ENCODE measurements at regions not wholly inside any gene's neighbourhood (a gene's known extent, or its start where the extent isn't known, plus 50 kb on each side); places are given as distances from the start of the nearest gene placed in this dataset.

DNA sequence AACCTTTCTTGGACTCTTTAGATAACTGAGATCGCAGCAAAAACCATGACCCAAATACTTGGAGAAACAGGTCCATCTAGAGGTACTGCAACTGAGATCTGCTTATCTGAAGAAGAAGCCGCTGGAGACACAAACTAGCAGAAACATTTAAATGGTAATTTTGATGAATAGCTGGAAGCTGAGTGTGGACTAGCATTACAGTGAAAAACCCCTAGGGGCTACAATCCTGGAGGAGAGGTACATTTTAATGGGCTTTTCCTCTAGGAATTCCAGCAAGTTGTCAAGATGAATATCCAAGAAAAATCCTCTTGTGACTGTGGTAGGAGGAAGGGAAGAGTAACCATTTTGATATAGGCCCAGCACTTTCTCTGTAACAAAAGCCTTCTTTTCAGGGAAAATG lies 592.5 kb upstream of the GRIA3 start:
- TF ChIP-seq, protein P1, sequence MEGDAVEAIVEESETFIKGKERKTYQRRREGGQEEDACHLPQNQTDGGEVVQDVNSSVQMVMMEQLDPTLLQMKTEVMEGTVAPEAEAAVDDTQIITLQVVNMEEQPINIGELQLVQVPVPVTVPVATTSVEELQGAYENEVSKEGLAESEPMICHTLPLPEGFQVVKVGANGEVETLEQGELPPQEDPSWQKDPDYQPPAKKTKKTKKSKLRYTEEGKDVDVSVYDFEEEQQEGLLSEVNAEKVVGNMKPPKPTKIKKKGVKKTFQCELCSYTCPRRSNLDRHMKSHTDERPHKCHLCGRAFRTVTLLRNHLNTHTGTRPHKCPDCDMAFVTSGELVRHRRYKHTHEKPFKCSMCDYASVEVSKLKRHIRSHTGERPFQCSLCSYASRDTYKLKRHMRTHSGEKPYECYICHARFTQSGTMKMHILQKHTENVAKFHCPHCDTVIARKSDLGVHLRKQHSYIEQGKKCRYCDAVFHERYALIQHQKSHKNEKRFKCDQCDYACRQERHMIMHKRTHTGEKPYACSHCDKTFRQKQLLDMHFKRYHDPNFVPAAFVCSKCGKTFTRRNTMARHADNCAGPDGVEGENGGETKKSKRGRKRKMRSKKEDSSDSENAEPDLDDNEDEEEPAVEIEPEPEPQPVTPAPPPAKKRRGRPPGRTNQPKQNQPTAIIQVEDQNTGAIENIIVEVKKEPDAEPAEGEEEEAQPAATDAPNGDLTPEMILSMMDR (IDR thresholded peaks at IDR 0.05; ENCODE audit: insufficient read depth, low read length, poor library complexity, severe bottlenecking), result no peak
- TF ChIP-seq EZH2phosphoT487 (conservative IDR thresholded peaks at IDR 0.05; ENCODE audit: low read length), result no peak
